Heart right ventricle (tissue), 16 donors: ENCODE measurements at regions not wholly inside any gene's neighbourhood (a gene's known extent, or its start where the extent isn't known, plus 50 kb on each side); places are given as distances from the start of the nearest gene placed in this dataset.

Experiments
- ATAC-seq, 8 donors: fragments of 200-7000 bp; cut with Tn5 transposase; one replicate each; pipeline ENCODE4 v1.9.1; 2020; ENCODE audit warnings: mild to moderate bottlenecking in 8 of 8, moderate library complexity in 8 of 8, moderate number of reproducible peaks in 1 of 8
- DNase-seq, 2 donors: peaks; one replicate each; pipeline ENCODE4 v3.0.0-alpha.2; 2020
- H3K27ac ChIP-seq, 10 donors: fragments of 200-600 bp; sonication (generic) in 2 of 10; one replicate each; pipeline versions ENCODE4 v1.5.0 to v1.8.0; 2020 to 2022; ENCODE audit warnings: mild to moderate bottlenecking in 3 of 10
- H3K27me3 ChIP-seq, 7 donors: fragments of 200-600 bp; one replicate each; pipeline ENCODE4 v1.8.0; 2021 to 2022; ENCODE audit warnings: mild to moderate bottlenecking in 2 of 7
- H3K36me3 ChIP-seq, 9 donors: fragments of 200-600 bp; sonication (generic) in 1 of 9; one replicate each; pipeline versions ENCODE4 v1.5.0 to v1.8.0; 2020 to 2022; ENCODE audit warnings: mild to moderate bottlenecking in 2 of 9
- H3K4me1 ChIP-seq, 9 donors: fragments of 200-600 bp; sonication (generic) in 1 of 9; one replicate each; pipeline versions ENCODE4 v1.5.0 to v1.8.0; 2020 to 2022; ENCODE audit warnings: mild to moderate bottlenecking in 4 of 9
- H3K4me3 ChIP-seq, 10 donors: fragments of 200-600 bp; sonication (generic) in 2 of 10; one replicate each; pipeline versions ENCODE4 v1.5.0 to v1.8.0; 2020 to 2022; ENCODE audit warnings: mild to moderate bottlenecking in 7 of 10, moderate library complexity in 2 of 10
- H3K9me3 ChIP-seq, 11 donors: fragments of 200-600 bp in 10 of 11; sonication (generic) in 2 of 11; one replicate each; pipeline versions ENCODE4 v1.5.0 to v1.8.0; 2013 to 2022; ENCODE audit warnings: mild to moderate bottlenecking in 2 of 11, control low read depth in 1 of 11, moderate library complexity in 1 of 11
- WGBS, 2 donors: extraction: QIAGEN DNeasy Blood & Tissue Kit; methylation state at CpG; one replicate each; pipeline ENCODE4 v1.1.7; 2013; ENCODE audit warnings: inconsistent platforms in 1 of 2; 5-methylcytosine and 5-hydroxymethylcytosine counted together
- intact Hi-C, 10 donors: fragments of 100-400 bp; cut with DNase I; formaldehyde crosslinking; loops; one replicate each; pipeline versions ENCODE4 v1.11.1 to v1.14.2; 2022
- TF ChIP-seq, protein P1 (sequence below), 9 donors: fragments of 200-600 bp; sonication (generic) in 2 of 9; IDR thresholded peaks; one replicate each; pipeline versions ENCODE4 v1.5.0 to v1.8.0; 2021 to 2022; ENCODE audit warnings: antibody characterized with exemption in 9 of 9, mild to moderate bottlenecking in 5 of 9, moderate library complexity in 1 of 9
- donor health status: Arrhythmogenic right ventricular cardiomyopathy.
- donor health status: ischemic (EF 13 %, LVEDD 7.1; RV severe dilation, severe dysfunction).
- donor health status: healthy with polysubstance abuse.
- donor health status: DM: no; HTN: yes; CAD: no.
- donor health status: DM: no; HTN: no; CAD: no.
- donor health status: ischemic (EF 25% LVEDD 6.9; RV normal size, moderate dysfunction).
- donor health status: ischemic (EF 25% LVEDD 5.7; RV mildly dilated, moderate dysfunction).
- donor health status: healthy.
- donor health status: DM: yes; HTN: yes; CAD: no.
- donor health status: Ischemic cardiomyopathy.
- donor health status: ischemic (EF 35%, LVEDD 5.7; RV mildly dilated, moderate dysfunction).
- donor health status: nonischemic (EF 11% LVEDD 7.7; RV severe dilation, severe dysfunction).
- donor health status: DM: yes; HTN: yes; CAD: no.
- donor health status: PGD.
- donor health status: ischemic (EF 29% LVEDD 5.4; RV normal size, mild dysfunction).
- donor health status: nonischemic (EF 23%, LVEDD 6.1; RV moderate dilation, normal function).

DNA sequence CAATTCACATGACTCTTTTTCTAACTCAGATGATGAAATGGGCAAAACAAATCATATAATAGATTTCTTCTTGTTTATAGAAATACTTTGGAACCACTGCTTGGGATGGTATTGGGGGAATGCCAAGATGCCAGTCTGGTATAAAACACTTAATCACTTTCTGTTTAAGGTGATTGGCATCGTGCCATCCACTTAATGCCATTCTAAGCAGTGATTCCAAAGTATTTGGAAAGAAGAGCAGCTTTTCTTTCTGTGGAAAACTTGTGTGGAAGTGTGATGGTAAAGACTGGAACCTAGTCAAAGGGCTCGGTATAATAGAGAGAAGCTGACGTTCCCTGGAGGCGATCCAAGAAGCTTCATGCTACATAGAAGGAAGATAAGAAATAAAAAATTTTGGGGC lies 120.6 kb downstream of the TMEM26 start:
- ATAC-seq (no peak), DNase-seq (no peak)
- 40 to 42% methylated on average over 4 of the region's 4 CpGs for WGBS, 2 donors
- Histone ChIP-seq H3K27ac (no peak overlapping the region), H3K4me1 (no peaks in the 10 kb centered on the region), H3K36me3 (no peaks in the 10 kb centered on the region), H3K27me3 (peaks cover 0 to 3% (median 0%) of the 10 kb centered on the region in 7 donors), H3K9me3 (peaks cover 0 to 29% (median 0%) of the 10 kb centered on the region in 11 donors), H3K4me3 (no peak overlapping the region)
- TF ChIP-seq, protein P1, sequence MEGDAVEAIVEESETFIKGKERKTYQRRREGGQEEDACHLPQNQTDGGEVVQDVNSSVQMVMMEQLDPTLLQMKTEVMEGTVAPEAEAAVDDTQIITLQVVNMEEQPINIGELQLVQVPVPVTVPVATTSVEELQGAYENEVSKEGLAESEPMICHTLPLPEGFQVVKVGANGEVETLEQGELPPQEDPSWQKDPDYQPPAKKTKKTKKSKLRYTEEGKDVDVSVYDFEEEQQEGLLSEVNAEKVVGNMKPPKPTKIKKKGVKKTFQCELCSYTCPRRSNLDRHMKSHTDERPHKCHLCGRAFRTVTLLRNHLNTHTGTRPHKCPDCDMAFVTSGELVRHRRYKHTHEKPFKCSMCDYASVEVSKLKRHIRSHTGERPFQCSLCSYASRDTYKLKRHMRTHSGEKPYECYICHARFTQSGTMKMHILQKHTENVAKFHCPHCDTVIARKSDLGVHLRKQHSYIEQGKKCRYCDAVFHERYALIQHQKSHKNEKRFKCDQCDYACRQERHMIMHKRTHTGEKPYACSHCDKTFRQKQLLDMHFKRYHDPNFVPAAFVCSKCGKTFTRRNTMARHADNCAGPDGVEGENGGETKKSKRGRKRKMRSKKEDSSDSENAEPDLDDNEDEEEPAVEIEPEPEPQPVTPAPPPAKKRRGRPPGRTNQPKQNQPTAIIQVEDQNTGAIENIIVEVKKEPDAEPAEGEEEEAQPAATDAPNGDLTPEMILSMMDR (IDR thresholded peaks at IDR 0.05) = no peak
- intact Hi-C loops = no loop called here

GRCh38 chr10:61330669-61331068 lies 122.5 kb downstream of the TMEM26 start:
- ATAC-seq = no peak
- Histone ChIP-seq H3K27ac (no peak overlapping the region), H3K27me3 (peaks cover 0 to 3% (median 0%) of the 10 kb centered on the region in 7 donors), H3K4me1 (no peaks in the 10 kb centered on the region), H3K9me3 (peaks cover 0 to 29% (median 0%) of the 10 kb centered on the region in 11 donors), H3K36me3 (no peaks in the 10 kb centered on the region), H3K4me3 (no peak overlapping the region)
- DNase-seq = no peak
- WGBS, 2 donors = 67 to 79% methylated on average over 3 of the region's 3 CpGs
- TF ChIP-seq, protein P1 (IDR thresholded peaks at IDR 0.05) = no peak
- intact Hi-C loops = no loop called here

GRCh38 chr10:61329854-61330253 lies 123.3 kb downstream of the TMEM26 start:
- intact Hi-C loops = no loop called here
- ATAC-seq = no peak
- WGBS, 2 donors = 88 to 91% methylated on average over 2 of the region's 2 CpGs
- H3K27me3 ChIP-seq = peaks cover 0 to 3% (median 0%) of the 10 kb centered on the region in 7 donors
- DNase-seq = no peak
- no peak overlapping the region for H3K4me3 ChIP-seq
- no peaks in the 10 kb centered on the region for H3K4me1 ChIP-seq
- no peaks in the 10 kb centered on the region for H3K36me3 ChIP-seq
- TF ChIP-seq, protein P1 (IDR thresholded peaks at IDR 0.05) = no peak
- H3K9me3 ChIP-seq = peaks cover 0 to 29% (median 0%) of the 10 kb centered on the region in 11 donors
- H3K27ac ChIP-seq = no peak overlapping the region

GRCh38 chr10:61325223-61325960 lies 127.8 kb downstream of the TMEM26 start:
- no peaks in the 10 kb centered on the region for H3K36me3 ChIP-seq
- peaks cover 0 to 5% (median 0%) of the 10 kb centered on the region in 7 donors for H3K27me3 ChIP-seq
- intact Hi-C loops = no loop called here
- ATAC-seq (no peak), DNase-seq (no peak)
- TF ChIP-seq, protein P1 (IDR thresholded peaks at IDR 0.05) = no peak
- peaks cover 0 to 20% (median 0%) of the 10 kb centered on the region in 11 donors for H3K9me3 ChIP-seq
- H3K27ac ChIP-seq = no peak overlapping the region
- H3K4me3 ChIP-seq = no peak overlapping the region
- 55 to 63% methylated on average over 5 of the region's 5 CpGs for WGBS, 2 donors
- H3K4me1 ChIP-seq = no peaks in the 10 kb centered on the region
